ENCODE measurements at regions not wholly inside any gene's neighbourhood (a gene's known extent, or its start where the extent isn't known, plus 50 kb on each side); places are given as distances from the start of the nearest gene placed in this dataset.

- no peak overlapping the region for H3K27ac ChIP-seq (ENCODE audit: low read length)
Measured at GRCh38 chr13:50352720-50353480, 337.7 kb downstream of the KCNRG start.

GRCh38 chr13:50353651-50354415 is 338.6 kb downstream of the KCNRG start:
- Histone ChIP-seq H3K79me2 (ENCODE audit: insufficient read depth, low read length) (no peaks in the 10 kb centered on the region), H3K4me2 (ENCODE audit: insufficient read depth, low read length) (no peak overlapping the region), H2AFZ (ENCODE audit: low read depth, low read length) (no peak overlapping the region; the same call in 1 of the 2 replicates), H4K20me1 (ENCODE audit: insufficient read depth, low read length) (no peaks in the 10 kb centered on the region), H3K4me3 (ENCODE audit: low read depth in 1 of 2, low read length in 2 of 2) (no peak overlapping the region), H3K4me1 (ENCODE audit: insufficient read depth, low read length) (peaks cover 19% of the 10 kb centered on the region), H3K36me3 (ENCODE audit: insufficient read depth, low read length) (no peaks in the 10 kb centered on the region), H3K27me3 (ENCODE audit: insufficient read depth, low read length, poor library complexity) (no peaks in the 10 kb centered on the region), H3K27ac (ENCODE audit: low read length) (no peak overlapping the region), H3K9ac (ENCODE audit: low read depth, low read length) (no peak overlapping the region), H3K9me3 (ENCODE audit: insufficient read depth, low read length, severe bottlenecking) (no peaks in the 10 kb centered on the region)
- DNase-seq (no peak), ATAC-seq (ENCODE audit: insufficient read depth, low read depth) (peak; percentile 55)
- TF ChIP-seq CTCF (IDR thresholded peaks at IDR 0.05; ENCODE audit: borderline replicate concordance, extremely low read depth, low read length, poor library complexity, severe bottlenecking) (no peak), EZH2 (IDR thresholded peaks at IDR 0.05; ENCODE audit: borderline replicate concordance, low read depth, low read length, severe bottlenecking) (no peak)

More at GRCh38 chr13:50352720-50353480, 337.7 kb downstream of the KCNRG start:
- TF ChIP-seq EZH2 (IDR thresholded peaks at IDR 0.05; ENCODE audit: borderline replicate concordance, low read depth, low read length, severe bottlenecking): no peak
- TF ChIP-seq CTCF (IDR thresholded peaks at IDR 0.05; ENCODE audit: borderline replicate concordance, extremely low read depth, low read length, poor library complexity, severe bottlenecking): no peak
- H3K4me1 ChIP-seq (ENCODE audit: insufficient read depth, low read length): peaks cover 15% of the 10 kb centered on the region
- no peaks in the 10 kb centered on the region for H3K27me3 ChIP-seq (ENCODE audit: insufficient read depth, low read length, poor library complexity)
- ATAC-seq (ENCODE audit: insufficient read depth, low read depth) (no peak), DNase-seq (no peak)
- no peaks in the 10 kb centered on the region for H3K36me3 ChIP-seq (ENCODE audit: insufficient read depth, low read length)
- no peak overlapping the region for H2AFZ ChIP-seq (ENCODE audit: low read depth, low read length)
- H3K9me3 ChIP-seq (ENCODE audit: insufficient read depth, low read length, severe bottlenecking): no peaks in the 10 kb centered on the region
- no peaks in the 10 kb centered on the region for H3K79me2 ChIP-seq (ENCODE audit: insufficient read depth, low read length)
- H3K9ac ChIP-seq (ENCODE audit: low read depth, low read length): no peak overlapping the region
- no peak overlapping the region for H3K4me3 ChIP-seq (ENCODE audit: low read depth in 1 of 2, low read length in 2 of 2)
- H4K20me1 ChIP-seq (ENCODE audit: insufficient read depth, low read length): no peaks in the 10 kb centered on the region
- H3K4me2 ChIP-seq (ENCODE audit: insufficient read depth, low read length): no peak overlapping the region

GRCh38 chr13:50355797-50356196 is 340.6 kb downstream of the KCNRG start:
- no peaks in the 10 kb centered on the region for H3K36me3 ChIP-seq (ENCODE audit: insufficient read depth, low read length)
- ATAC-seq (ENCODE audit: insufficient read depth, low read depth) (no peak), DNase-seq (no peak)
- H3K27ac ChIP-seq (ENCODE audit: low read length): no peak overlapping the region
- H3K4me3 ChIP-seq (ENCODE audit: low read depth in 1 of 2, low read length in 2 of 2): no peak overlapping the region
- H4K20me1 ChIP-seq (ENCODE audit: insufficient read depth, low read length): no peaks in the 10 kb centered on the region
- no peaks in the 10 kb centered on the region for H3K9me3 ChIP-seq (ENCODE audit: insufficient read depth, low read length, severe bottlenecking)
- H3K4me2 ChIP-seq (ENCODE audit: insufficient read depth, low read length): no peak overlapping the region
- TF ChIP-seq CTCF (IDR thresholded peaks at IDR 0.05; ENCODE audit: borderline replicate concordance, extremely low read depth, low read length, poor library complexity, severe bottlenecking) (no peak), EZH2 (IDR thresholded peaks at IDR 0.05; ENCODE audit: borderline replicate concordance, low read depth, low read length, severe bottlenecking) (no peak)
- no peaks in the 10 kb centered on the region for H3K27me3 ChIP-seq (ENCODE audit: insufficient read depth, low read length, poor library complexity)
- H2AFZ ChIP-seq (ENCODE audit: low read depth, low read length): no peak overlapping the region
- no peaks in the 10 kb centered on the region for H3K79me2 ChIP-seq (ENCODE audit: insufficient read depth, low read length)
- H3K9ac ChIP-seq (ENCODE audit: low read depth, low read length): no peak overlapping the region
- H3K4me1 ChIP-seq (ENCODE audit: insufficient read depth, low read length): peaks cover 23% of the 10 kb centered on the region
